ENCODE measurements at regions not wholly inside any gene's neighbourhood (a gene's known extent, or its start where the extent isn't known, plus 50 kb on each side); places are given as distances from the start of the nearest gene placed in this dataset.

DNA sequence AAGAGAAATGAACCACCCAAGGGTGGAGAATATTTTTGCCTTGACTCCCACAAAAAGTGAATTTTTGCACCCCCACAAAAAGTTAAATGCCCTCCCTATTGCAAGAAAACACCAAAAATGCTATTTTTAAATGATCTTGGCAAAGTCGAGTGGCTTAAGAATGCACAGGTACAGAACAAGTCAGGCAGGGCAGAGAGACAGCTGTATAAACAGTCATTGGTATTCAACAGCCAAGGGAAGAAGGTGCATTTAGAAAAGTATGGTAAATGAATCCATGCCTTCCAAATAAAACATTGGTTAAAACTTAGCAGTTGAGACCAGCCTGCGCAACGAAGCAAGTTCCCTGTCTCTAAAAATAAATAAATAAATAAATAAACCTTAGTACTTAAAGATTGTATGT is 169.3 kb downstream of the CHIC2 start:
- TF ChIP-seq REST (IDR thresholded peaks at IDR 0.05; ENCODE audit: unreplicated experiment) (no peak), CTCF (conservative IDR thresholded peaks at IDR 0.05; ENCODE audit: low read depth in 2 of 2) (no peak), EZH2phosphoT487 (IDR thresholded peaks at IDR 0.05; ENCODE audit: unreplicated experiment) (no peak), POLR2AphosphoS5 (IDR thresholded peaks at IDR 0.05; ENCODE audit: low read depth) (no peak), CREB1 (CRISPR knock-in tag; IDR thresholded peaks at IDR 0.05; ENCODE audit: low read depth) (no peak), JUNB (IDR thresholded peaks at IDR 0.05; ENCODE audit: unreplicated experiment) (no peak), ZNF114 (CRISPR knock-in tag; IDR thresholded peaks at IDR 0.05) (no peak), EZH2 (IDR thresholded peaks at IDR 0.05; ENCODE audit: low read depth, unreplicated experiment) (no peak)

Data from GM23338 (cell line).